GM23248 (cell line): ENCODE measurements at regions not wholly inside any gene's neighbourhood (a gene's known extent, or its start where the extent isn't known, plus 50 kb on each side); places are given as distances from the start of the nearest gene placed in this dataset.

ENCODE experiments used
- DNase-seq: peaks from one replicate; pipeline ENCODE4 v3.0.0-alpha.2; 2015
- H2AFZ ChIP-seq: fragments of 200-600 bp; sonication (generic); 2 replicates; pipeline ENCODE4 v1.6.1; 2016; ENCODE audit warnings: antibody characterized with exemption
- H3F3A ChIP-seq: fragments of 200-600 bp; sonication (generic); 2 replicates; pipeline ENCODE4 v1.6.1; 2016; ENCODE audit warnings: mild to moderate bottlenecking, antibody characterized with exemption, mixed run types; ENCODE audit not compliant: insufficient read depth
- H3K27ac ChIP-seq: fragments of 200-600 bp; sonication (generic); 2 replicates; pipeline ENCODE4 v1.5.1; 2016; ENCODE audit warnings: mild to moderate bottlenecking
- H3K27me3 ChIP-seq: fragments of 200-600 bp; sonication (generic); replicated peaks from 2 replicates; pipeline ENCODE4 v1.6.1; 2016; ENCODE audit warnings: mild to moderate bottlenecking; ENCODE audit not compliant: insufficient read depth
- H3K36me3 ChIP-seq: fragments of 200-600 bp; sonication (generic); 2 replicates; pipeline ENCODE4 v1.6.1; 2016; ENCODE audit warnings: low read depth, mild to moderate bottlenecking
- H3K4me1 ChIP-seq: fragments of 200-600 bp; sonication (generic); 2 replicates; pipeline ENCODE4 v1.6.1; 2016; ENCODE audit warnings: mild to moderate bottlenecking; ENCODE audit not compliant: insufficient read depth
- H3K4me2 ChIP-seq: fragments of 200-600 bp; sonication (generic); one replicate; pipeline ENCODE4 v1.6.1; 2016; ENCODE audit warnings: mild to moderate bottlenecking; ENCODE audit not compliant: unreplicated experiment
- H3K4me3 ChIP-seq: fragments of 200-600 bp; sonication (generic); 2 replicates; pipeline ENCODE4 v1.5.1; 2016; ENCODE audit warnings: mild to moderate bottlenecking
- H3K79me2 ChIP-seq: fragments of 200-600 bp; sonication (generic); 2 replicates; pipeline ENCODE4 v1.6.1; 2016; ENCODE audit warnings: mild to moderate bottlenecking; ENCODE audit not compliant: insufficient read depth
- H3K9ac ChIP-seq: fragments of 200-600 bp; sonication (generic); 2 replicates; pipeline ENCODE4 v1.6.1; 2016; ENCODE audit warnings: mild to moderate bottlenecking
- H3K9me2 ChIP-seq: fragments of 200-600 bp; sonication (generic); 2 replicates; pipeline ENCODE4 v1.6.1; 2016; ENCODE audit warnings: mixed run types, mild to moderate bottlenecking, moderate library complexity; ENCODE audit not compliant: insufficient read depth
- H3K9me3 ChIP-seq: fragments of 200-600 bp; sonication (generic); one replicate; pipeline ENCODE4 v1.6.1; 2017; ENCODE audit warnings: low read depth
- H4K20me1 ChIP-seq: fragments of 200-600 bp; sonication (generic); 2 replicates; pipeline ENCODE4 v1.6.0; 2016; ENCODE audit not compliant: insufficient read depth
- EZH2 ChIP-seq: fragments of 200-600 bp; sonication (generic); IDR thresholded peaks from 2 replicates; pipeline ENCODE4 v1.6.1; 2018; ENCODE audit warnings: antibody characterized with exemption, mild to moderate bottlenecking; ENCODE audit not compliant: insufficient read depth, poor library complexity, severe bottlenecking
- EZH2phosphoT487 ChIP-seq: fragments of 200-600 bp; sonication (generic); IDR thresholded peaks from 2 replicates; pipeline ENCODE4 v1.6.1; 2018; ENCODE audit warnings: antibody characterized with exemption, moderate library complexity, mild to moderate bottlenecking, low read depth; ENCODE audit not compliant: insufficient read depth
- WGBS, 2 experiments: methylation state at CpG; one replicate each; pipeline ENCODE4 v1.1.6; 2015 to 2017; ENCODE audit warnings: low lambda C conversion rate in 2 of 2, low coverage in 1 of 2; ENCODE audit errors: missing lambda C conversion rate in 2 of 2; 5-methylcytosine and 5-hydroxymethylcytosine counted together
- in situ Hi-C: fragments of 300-500 bp; cut with MboI; formaldehyde crosslinking; loops from 2 replicates; pipeline ENCODE4 v1.15.0; 2020

GRCh38 chr2:33775306-33775705 is 176.2 kb upstream of the FAM98A start:
- no peaks in the 10 kb centered on the region for H3K9me3 ChIP-seq
- no peaks in the 10 kb centered on the region for H3F3A ChIP-seq
- H3K9ac ChIP-seq: no peak overlapping the region
- no peak for DNase-seq
- no peaks in the 10 kb centered on the region for H3K79me2 ChIP-seq
- in situ Hi-C loops: no loop called here
- no peak overlapping the region for H2AFZ ChIP-seq
- no peak overlapping the region for H3K4me2 ChIP-seq
- H3K4me3 ChIP-seq: no peak overlapping the region
- H3K36me3 ChIP-seq: no peaks in the 10 kb centered on the region
- TF ChIP-seq EZH2phosphoT487 (no peak), EZH2 (no peak)
- H3K27me3 ChIP-seq: no peaks in the 10 kb centered on the region
- 63 to 74% methylated on average over 10 to 19 of the region's 21 CpGs for WGBS, 2 experiments
- no peaks in the 10 kb centered on the region for H4K20me1 ChIP-seq
- no peak overlapping the region for H3K27ac ChIP-seq
- no peaks in the 10 kb centered on the region for H3K9me2 ChIP-seq
- H3K4me1 ChIP-seq: peaks cover 11% of the 10 kb centered on the region

GRCh38 chr2:33770023-33770422 is 170.9 kb upstream of the FAM98A start:
- Histone ChIP-seq H3K4me1 (no peaks in the 10 kb centered on the region), H3K27me3 (no peaks in the 10 kb centered on the region), H3F3A (no peaks in the 10 kb centered on the region), H3K79me2 (no peaks in the 10 kb centered on the region), H2AFZ (no peak overlapping the region), H3K9me3 (no peaks in the 10 kb centered on the region), H3K4me3 (no peak overlapping the region), H4K20me1 (no peaks in the 10 kb centered on the region), H3K27ac (no peak overlapping the region), H3K36me3 (no peaks in the 10 kb centered on the region), H3K4me2 (no peak overlapping the region), H3K9me2 (no peaks in the 10 kb centered on the region), H3K9ac (no peak overlapping the region)
- no peak for TF ChIP-seq EZH2phosphoT487
- no peak for TF ChIP-seq EZH2
- in situ Hi-C loops: no loop called here
- WGBS, 2 experiments: 26 to 29% methylated on average over 2 of the region's 2 CpGs
- DNase-seq: no peak

GRCh38 chr2:33766175-33766574 is 167.1 kb upstream of the FAM98A start:
- H3K4me2 ChIP-seq: no peak overlapping the region
- no peaks in the 10 kb centered on the region for H3K9me2 ChIP-seq
- no peak for DNase-seq
- no peaks in the 10 kb centered on the region for H3K27me3 ChIP-seq
- no peak overlapping the region for H2AFZ ChIP-seq
- H3K36me3 ChIP-seq: no peaks in the 10 kb centered on the region
- no peaks in the 10 kb centered on the region for H3K9me3 ChIP-seq
- no peaks in the 10 kb centered on the region for H3K79me2 ChIP-seq
- TF ChIP-seq EZH2phosphoT487 (no peak), EZH2 (no peak)
- no peak overlapping the region for H3K4me3 ChIP-seq
- no peaks in the 10 kb centered on the region for H3K4me1 ChIP-seq
- H3K9ac ChIP-seq: no peak overlapping the region
- H3K27ac ChIP-seq: no peak overlapping the region
- H4K20me1 ChIP-seq: no peaks in the 10 kb centered on the region
- in situ Hi-C loops: no loop called here
- no peaks in the 10 kb centered on the region for H3F3A ChIP-seq
- 25 to 33% methylated on average over 4 of the region's 4 CpGs for WGBS, 2 experiments

GRCh38 chr2:33765122-33765521 is 166.0 kb upstream of the FAM98A start:
- Histone ChIP-seq H4K20me1 (no peaks in the 10 kb centered on the region), H3K27me3 (no peaks in the 10 kb centered on the region), H3K4me3 (no peak overlapping the region), H3K4me2 (no peak overlapping the region), H3K9me2 (no peaks in the 10 kb centered on the region), H3K79me2 (no peaks in the 10 kb centered on the region), H3K36me3 (no peaks in the 10 kb centered on the region), H3K9ac (no peak overlapping the region), H3K4me1 (no peaks in the 10 kb centered on the region), H2AFZ (no peak overlapping the region), H3K9me3 (no peaks in the 10 kb centered on the region), H3K27ac (no peak overlapping the region), H3F3A (no peaks in the 10 kb centered on the region)
- no peak for TF ChIP-seq EZH2
- no peak for TF ChIP-seq EZH2phosphoT487
- in situ Hi-C loops: no loop called here
- 0 to 1% methylated on average over 2 of the region's 2 CpGs for WGBS, 2 experiments
- no peak for DNase-seq

GRCh38 chr2:33764551-33764950 is 165.5 kb upstream of the FAM98A start:
- H3K9me3 ChIP-seq: no peaks in the 10 kb centered on the region
- H3F3A ChIP-seq: no peaks in the 10 kb centered on the region
- DNase-seq: no peak
- no peaks in the 10 kb centered on the region for H3K4me1 ChIP-seq
- in situ Hi-C loops: no loop called here
- no peaks in the 10 kb centered on the region for H3K9me2 ChIP-seq
- H2AFZ ChIP-seq: no peak overlapping the region
- no peak for TF ChIP-seq EZH2phosphoT487
- no peak for TF ChIP-seq EZH2
- H4K20me1 ChIP-seq: no peaks in the 10 kb centered on the region
- H3K27me3 ChIP-seq: no peaks in the 10 kb centered on the region
- no peaks in the 10 kb centered on the region for H3K79me2 ChIP-seq
- 22 to 27% methylated on average over 5 of the region's 5 CpGs for WGBS, 2 experiments
- H3K9ac ChIP-seq: no peak overlapping the region
- H3K4me3 ChIP-seq: no peak overlapping the region
- H3K27ac ChIP-seq: no peak overlapping the region
- H3K4me2 ChIP-seq: no peak overlapping the region
- no peaks in the 10 kb centered on the region for H3K36me3 ChIP-seq
